Karpas-422 (cell line): ENCODE measurements at regions not wholly inside any gene's neighbourhood (a gene's known extent, or its start where the extent isn't known, plus 50 kb on each side); places are given as distances from the start of the nearest gene placed in this dataset.

ENCODE experiments used
- DNase-seq: peaks from one replicate; pipeline ENCODE4 v3.0.0-alpha.2; 2015
- H2AFZ ChIP-seq: fragments of 200-600 bp; sonication (generic); 2 replicates; pipeline ENCODE4 v1.6.1; 2014; ENCODE audit warnings: antibody characterized with exemption, low read length, mixed read lengths
- H3K27ac ChIP-seq: fragments of 200-600 bp; sonication (generic); 2 replicates; pipeline ENCODE4 v1.5.1; 2014; ENCODE audit warnings: mild to moderate bottlenecking, low read length, moderate library complexity
- H3K27me3 ChIP-seq: fragments of 200-600 bp; sonication (generic); 2 replicates; pipeline ENCODE4 v1.6.1; 2014; ENCODE audit warnings: low read length, mixed read lengths
- H3K36me3 ChIP-seq: fragments of 200-600 bp; sonication (generic); 2 replicates; pipeline ENCODE4 v1.6.1; 2014; ENCODE audit warnings: low read length, mixed read lengths; ENCODE audit not compliant: insufficient read depth
- H3K4me1 ChIP-seq: fragments of 200-600 bp; sonication (generic); 2 replicates; pipeline ENCODE4 v1.6.1; 2014; ENCODE audit warnings: mild to moderate bottlenecking, low read length, mixed read lengths
- H3K4me2 ChIP-seq: fragments of 200-600 bp; sonication (generic); 2 replicates; pipeline ENCODE4 v1.6.1; 2014; ENCODE audit warnings: low read length, low read depth, mild to moderate bottlenecking; ENCODE audit not compliant: poor library complexity, severe bottlenecking
- H3K4me3 ChIP-seq: fragments of 200-600 bp; sonication (generic); 2 replicates; pipeline ENCODE4 v1.5.1; 2014; ENCODE audit warnings: mild to moderate bottlenecking, antibody characterized with exemption, low read length, mixed read lengths
- H3K79me2 ChIP-seq: fragments of 200-600 bp; sonication (generic); 2 replicates; pipeline ENCODE4 v1.6.1; 2014; ENCODE audit warnings: mild to moderate bottlenecking, low read length, mixed read lengths
- H3K9ac ChIP-seq: fragments of 200-600 bp; sonication (generic); 2 replicates; pipeline ENCODE4 v1.6.0; 2014; ENCODE audit warnings: low read length
- H3K9me2 ChIP-seq: fragments of 200-600 bp; sonication (generic), shearing (Covaris generic); replicated peaks from 2 replicates; pipeline ENCODE4 v1.6.0; 2014; ENCODE audit warnings: mild to moderate bottlenecking, low read length, moderate library complexity; ENCODE audit not compliant: insufficient read depth
- H3K9me3 ChIP-seq: fragments of 300-700, 200-600 bp; sonication (generic); 2 replicates; pipeline ENCODE4 v1.6.1; 2014; ENCODE audit warnings: low read length, mixed read lengths
- H4K20me1 ChIP-seq: fragments of 200-600 bp; sonication (generic); 2 replicates; pipeline ENCODE4 v1.6.1; 2014; ENCODE audit warnings: mild to moderate bottlenecking, antibody characterized with exemption, low read length, low read depth; ENCODE audit not compliant: insufficient read depth

DNA sequence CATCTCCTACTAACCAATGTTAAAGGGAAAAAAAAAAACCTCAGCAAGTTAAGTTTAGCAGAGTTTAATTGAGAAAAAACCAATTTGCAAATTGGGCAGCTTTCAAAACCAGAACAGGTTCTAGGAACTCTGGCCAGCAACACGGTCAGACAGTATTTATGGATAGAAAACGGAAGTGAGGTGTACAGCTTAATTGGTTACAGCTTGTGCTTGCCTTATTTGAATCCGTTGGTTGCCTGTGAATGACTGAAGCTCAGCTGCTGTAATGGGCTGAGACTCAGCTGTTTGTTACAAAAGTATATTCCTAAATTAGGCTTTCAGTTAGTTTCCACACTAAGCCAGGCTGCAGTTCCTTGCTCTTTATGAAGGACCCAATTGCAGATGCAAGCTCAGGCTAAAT lies 217.0 kb downstream of the SREK1 start:
- Histone ChIP-seq H2AFZ (no peak overlapping the region), H3K36me3 (no peaks in the 10 kb centered on the region), H3K27ac (no peak overlapping the region), H4K20me1 (no peaks in the 10 kb centered on the region), H3K27me3 (no peaks in the 10 kb centered on the region), H3K9ac (no peak overlapping the region), H3K4me3 (no peak overlapping the region), H3K79me2 (no peaks in the 10 kb centered on the region), H3K4me2 (peak overlapping the region; percentile 17), H3K4me1 (peaks cover 9% of the 10 kb centered on the region), H3K9me3 (no peaks in the 10 kb centered on the region), H3K9me2 (no peaks in the 10 kb centered on the region)
- DNase-seq = peak; percentile 67

- Histone ChIP-seq H4K20me1 (no peaks in the 10 kb centered on the region), H3K9me2 (no peaks in the 10 kb centered on the region), H3K4me3 (no peak overlapping the region), H3K9ac (no peak overlapping the region), H3K4me2 (no peak overlapping the region), H3K27ac (no peak overlapping the region), H2AFZ (no peak overlapping the region), H3K9me3 (no peaks in the 10 kb centered on the region), H3K4me1 (peaks cover 9% of the 10 kb centered on the region), H3K27me3 (no peaks in the 10 kb centered on the region), H3K79me2 (no peaks in the 10 kb centered on the region), H3K36me3 (no peaks in the 10 kb centered on the region)
- no peak for DNase-seq
Measured at GRCh38 chr5:66362046-66362445, 217.9 kb downstream of the SREK1 start.

- no peaks in the 10 kb centered on the region for H3K36me3 ChIP-seq
- H3K27ac ChIP-seq = no peak overlapping the region
- no peak for DNase-seq
- H3K79me2 ChIP-seq = no peaks in the 10 kb centered on the region
- no peak overlapping the region for H2AFZ ChIP-seq
- H3K4me2 ChIP-seq = no peak overlapping the region
- H3K9ac ChIP-seq = no peak overlapping the region
- no peak overlapping the region for H3K4me3 ChIP-seq
- no peaks in the 10 kb centered on the region for H3K27me3 ChIP-seq
- H3K9me3 ChIP-seq = no peaks in the 10 kb centered on the region
- no peaks in the 10 kb centered on the region for H4K20me1 ChIP-seq
- H3K9me2 ChIP-seq = no peaks in the 10 kb centered on the region
- peaks cover 9% of the 10 kb centered on the region for H3K4me1 ChIP-seq
Measured at GRCh38 chr5:66362687-66363086, 218.6 kb downstream of the SREK1 start.

DNA sequence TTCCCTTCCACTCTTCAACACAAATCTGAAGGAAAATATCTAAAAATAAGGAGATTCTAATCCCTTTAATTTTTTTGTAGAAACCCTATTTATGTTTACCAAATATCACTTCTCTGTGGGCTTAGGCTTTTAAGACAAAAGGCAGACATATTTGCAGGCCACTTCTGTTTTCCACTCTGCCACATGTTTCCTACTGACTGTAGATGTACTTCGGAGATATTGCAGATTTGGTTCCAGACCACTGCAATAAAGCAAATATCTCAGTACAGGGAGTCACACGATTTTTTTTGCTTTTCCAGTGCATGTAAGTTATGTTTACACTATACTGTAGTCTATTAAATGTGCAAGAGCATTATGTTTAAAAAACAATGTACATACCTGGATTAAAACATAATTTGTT lies 219.0 kb downstream of the SREK1 start:
- Histone ChIP-seq H2AFZ (no peak overlapping the region), H4K20me1 (no peaks in the 10 kb centered on the region), H3K4me3 (no peak overlapping the region), H3K9me3 (no peaks in the 10 kb centered on the region), H3K9ac (no peak overlapping the region), H3K9me2 (no peaks in the 10 kb centered on the region), H3K4me2 (no peak overlapping the region), H3K4me1 (peaks cover 9% of the 10 kb centered on the region), H3K27ac (no peak overlapping the region), H3K27me3 (no peaks in the 10 kb centered on the region; the same call in 1 of the 2 replicates), H3K36me3 (no peaks in the 10 kb centered on the region), H3K79me2 (no peaks in the 10 kb centered on the region)
- no peak for DNase-seq

- Histone ChIP-seq H2AFZ (no peak overlapping the region), H3K4me3 (no peak overlapping the region), H3K79me2 (no peaks in the 10 kb centered on the region), H3K4me1 (peaks cover 9% of the 10 kb centered on the region), H4K20me1 (no peaks in the 10 kb centered on the region), H3K9me3 (no peaks in the 10 kb centered on the region), H3K9me2 (no peaks in the 10 kb centered on the region), H3K36me3 (no peaks in the 10 kb centered on the region), H3K4me2 (no peak overlapping the region), H3K27me3 (no peaks in the 10 kb centered on the region; the same call in 1 of the 2 replicates), H3K9ac (no peak overlapping the region), H3K27ac (no peak overlapping the region)
- DNase-seq = no peak
Measured at GRCh38 chr5:66364186-66364585, 220.1 kb downstream of the SREK1 start.

- no peak overlapping the region for H3K27ac ChIP-seq
- H3K9me3 ChIP-seq = no peaks in the 10 kb centered on the region
- DNase-seq = no peak
- no peaks in the 10 kb centered on the region; the same call in 1 of the 2 replicates for H3K27me3 ChIP-seq
- H3K36me3 ChIP-seq = no peaks in the 10 kb centered on the region
- no peak overlapping the region for H3K4me3 ChIP-seq
- H4K20me1 ChIP-seq = no peaks in the 10 kb centered on the region
- no peak overlapping the region for H2AFZ ChIP-seq
- H3K79me2 ChIP-seq = no peaks in the 10 kb centered on the region
- no peak overlapping the region for H3K9ac ChIP-seq
- H3K4me1 ChIP-seq = peaks cover 6% of the 10 kb centered on the region
- no peaks in the 10 kb centered on the region for H3K9me2 ChIP-seq
- H3K4me2 ChIP-seq = no peak overlapping the region
Measured at GRCh38 chr5:66365981-66366380, 221.9 kb downstream of the SREK1 start.

- DNase-seq = no peak
- Histone ChIP-seq H3K9me2 (no peaks in the 10 kb centered on the region), H3K36me3 (no peaks in the 10 kb centered on the region), H3K4me1 (no peaks in the 10 kb centered on the region), H3K79me2 (no peaks in the 10 kb centered on the region), H3K4me3 (no peak overlapping the region), H4K20me1 (no peaks in the 10 kb centered on the region), H3K9ac (no peak overlapping the region), H2AFZ (no peak overlapping the region), H3K27me3 (no peaks in the 10 kb centered on the region; the same call in 1 of the 2 replicates), H3K9me3 (no peaks in the 10 kb centered on the region), H3K27ac (no peak overlapping the region), H3K4me2 (no peak overlapping the region)
Measured at GRCh38 chr5:66367814-66368541, 223.9 kb downstream of the SREK1 start.

- Histone ChIP-seq H3K4me2 (no peak overlapping the region), H3K4me3 (no peak overlapping the region), H3K4me1 (no peaks in the 10 kb centered on the region), H3K36me3 (no peaks in the 10 kb centered on the region), H2AFZ (no peak overlapping the region), H3K27ac (no peak overlapping the region), H3K9me2 (no peaks in the 10 kb centered on the region), H3K79me2 (no peaks in the 10 kb centered on the region), H3K9ac (no peak overlapping the region), H3K9me3 (no peaks in the 10 kb centered on the region), H4K20me1 (no peaks in the 10 kb centered on the region), H3K27me3 (no peaks in the 10 kb centered on the region; the same call in 1 of the 2 replicates)
- no peak for DNase-seq
Measured at GRCh38 chr5:66368811-66369210, 224.7 kb downstream of the SREK1 start.
